ENCODE measurements at regions not wholly inside any gene's neighbourhood (a gene's known extent, or its start where the extent isn't known, plus 50 kb on each side); places are given as distances from the start of the nearest gene placed in this dataset.

DNA sequence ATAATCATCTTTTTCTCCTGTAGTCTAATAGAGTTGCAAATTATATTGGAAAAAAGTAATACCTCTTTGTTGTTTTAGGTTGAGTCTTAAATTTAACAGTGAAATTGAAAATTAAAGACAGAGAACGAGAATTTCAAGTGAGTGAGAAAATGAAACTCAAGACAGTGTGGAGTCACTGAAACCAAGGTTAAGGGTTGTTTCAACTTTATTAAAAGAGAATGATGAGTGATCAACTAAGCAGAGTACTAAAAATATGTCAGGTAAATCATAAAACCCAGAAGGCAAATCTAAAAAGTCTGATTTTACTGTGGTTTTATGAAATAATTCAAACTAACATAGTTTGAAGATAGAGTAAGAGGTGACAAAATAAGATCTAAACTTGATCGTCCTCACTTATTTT, 782.5 kb upstream of the SEMA6D start:
- TF ChIP-seq CEBPB (IDR thresholded peaks at IDR 0.05; ENCODE audit: low read depth, low read length) (no peak), RFX5 (IDR thresholded peaks at IDR 0.05; ENCODE audit: borderline replicate concordance, low read depth, low read length) (no peak)
- TF ChIP-seq, protein P1, sequence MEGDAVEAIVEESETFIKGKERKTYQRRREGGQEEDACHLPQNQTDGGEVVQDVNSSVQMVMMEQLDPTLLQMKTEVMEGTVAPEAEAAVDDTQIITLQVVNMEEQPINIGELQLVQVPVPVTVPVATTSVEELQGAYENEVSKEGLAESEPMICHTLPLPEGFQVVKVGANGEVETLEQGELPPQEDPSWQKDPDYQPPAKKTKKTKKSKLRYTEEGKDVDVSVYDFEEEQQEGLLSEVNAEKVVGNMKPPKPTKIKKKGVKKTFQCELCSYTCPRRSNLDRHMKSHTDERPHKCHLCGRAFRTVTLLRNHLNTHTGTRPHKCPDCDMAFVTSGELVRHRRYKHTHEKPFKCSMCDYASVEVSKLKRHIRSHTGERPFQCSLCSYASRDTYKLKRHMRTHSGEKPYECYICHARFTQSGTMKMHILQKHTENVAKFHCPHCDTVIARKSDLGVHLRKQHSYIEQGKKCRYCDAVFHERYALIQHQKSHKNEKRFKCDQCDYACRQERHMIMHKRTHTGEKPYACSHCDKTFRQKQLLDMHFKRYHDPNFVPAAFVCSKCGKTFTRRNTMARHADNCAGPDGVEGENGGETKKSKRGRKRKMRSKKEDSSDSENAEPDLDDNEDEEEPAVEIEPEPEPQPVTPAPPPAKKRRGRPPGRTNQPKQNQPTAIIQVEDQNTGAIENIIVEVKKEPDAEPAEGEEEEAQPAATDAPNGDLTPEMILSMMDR (IDR thresholded peaks at IDR 0.05; ENCODE audit: control extremely low read depth in 1 of 3, insufficient read depth in 1 of 3, low read depth in 1 of 3, low read length in 3 of 3): no peak

Measured in H1 (cell line).